BJ (cell line): ENCODE measurements at regions not wholly inside any gene's neighbourhood (a gene's known extent, or its start where the extent isn't known, plus 50 kb on each side); places are given as distances from the start of the nearest gene placed in this dataset.

Experiments
- CTCF ChIA-PET: fragments of 350-600 bp; formaldehyde crosslinking; extraction: SDS; loops from one replicate; lab custom pipeline; 2021; ENCODE audit warnings: antibody characterized with exemption, inconsistent platforms; lab: Yijun Ruan, JAX
- POLR2A ChIA-PET: fragments of 300-600 bp; sonication (Branson Sonifier 250); formaldehyde crosslinking; extraction: SDS; loops from one replicate; lab custom pipeline; 2021; ENCODE audit warnings: antibody characterized with exemption; lab: Charles Lee
- DNase-seq: peaks from one replicate; pipeline ENCODE4 v3.0.0-alpha.2; 2011; ENCODE audit warnings: low read depth
- H3K27me3 ChIP-seq: 2 replicates; pipeline ENCODE4 v1.6.0; 2011; ENCODE audit warnings: low read length; ENCODE audit not compliant: control insufficient read depth, insufficient read depth
- H3K36me3 ChIP-seq: 2 replicates; pipeline ENCODE4 v1.5.1; 2011; ENCODE audit warnings: low read length; ENCODE audit not compliant: control insufficient read depth, insufficient read depth
- H3K4me3 ChIP-seq: 2 replicates; pipeline ENCODE4 v1.5.1; 2011; ENCODE audit warnings: low read depth, mild to moderate bottlenecking, control low read depth, low read length
- TF ChIP-seq, protein P1 (sequence below): IDR thresholded peaks from 2 replicates; pipeline ENCODE4 v1.5.1; 2011; ENCODE audit warnings: low read depth, mild to moderate bottlenecking, control low read depth, inconsistent platforms, low read length, moderate library complexity; ENCODE audit not compliant: insufficient read depth

DNA sequence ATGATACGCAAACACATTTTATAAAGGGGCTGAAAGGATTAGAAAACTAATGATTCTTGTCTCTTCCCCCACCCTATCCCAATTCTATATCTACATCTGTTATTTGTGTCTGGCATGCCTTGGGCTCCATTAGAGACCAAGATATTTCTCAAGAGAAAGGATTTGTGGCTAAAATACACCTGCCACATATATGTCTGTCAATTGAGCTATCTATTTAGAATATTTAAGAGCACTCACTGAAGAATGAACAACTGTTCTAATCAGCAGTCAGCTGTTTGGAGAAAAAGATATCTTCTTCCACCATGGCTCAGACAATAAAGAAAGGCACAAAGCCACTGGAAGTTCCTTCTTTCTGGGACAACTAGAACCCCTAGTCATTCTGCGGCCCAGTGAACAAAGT, 61.7 kb upstream of the LRRN1 start:
- DNase-seq = no peak
- Histone ChIP-seq H3K4me3 (no peak overlapping the region), H3K36me3 (no peaks in the 10 kb centered on the region), H3K27me3 (no peaks in the 10 kb centered on the region)
- POLR2A ChIA-PET = no interaction called here
- TF ChIP-seq, protein P1, sequence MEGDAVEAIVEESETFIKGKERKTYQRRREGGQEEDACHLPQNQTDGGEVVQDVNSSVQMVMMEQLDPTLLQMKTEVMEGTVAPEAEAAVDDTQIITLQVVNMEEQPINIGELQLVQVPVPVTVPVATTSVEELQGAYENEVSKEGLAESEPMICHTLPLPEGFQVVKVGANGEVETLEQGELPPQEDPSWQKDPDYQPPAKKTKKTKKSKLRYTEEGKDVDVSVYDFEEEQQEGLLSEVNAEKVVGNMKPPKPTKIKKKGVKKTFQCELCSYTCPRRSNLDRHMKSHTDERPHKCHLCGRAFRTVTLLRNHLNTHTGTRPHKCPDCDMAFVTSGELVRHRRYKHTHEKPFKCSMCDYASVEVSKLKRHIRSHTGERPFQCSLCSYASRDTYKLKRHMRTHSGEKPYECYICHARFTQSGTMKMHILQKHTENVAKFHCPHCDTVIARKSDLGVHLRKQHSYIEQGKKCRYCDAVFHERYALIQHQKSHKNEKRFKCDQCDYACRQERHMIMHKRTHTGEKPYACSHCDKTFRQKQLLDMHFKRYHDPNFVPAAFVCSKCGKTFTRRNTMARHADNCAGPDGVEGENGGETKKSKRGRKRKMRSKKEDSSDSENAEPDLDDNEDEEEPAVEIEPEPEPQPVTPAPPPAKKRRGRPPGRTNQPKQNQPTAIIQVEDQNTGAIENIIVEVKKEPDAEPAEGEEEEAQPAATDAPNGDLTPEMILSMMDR = no peak
- CTCF ChIA-PET = no interaction called here

DNA sequence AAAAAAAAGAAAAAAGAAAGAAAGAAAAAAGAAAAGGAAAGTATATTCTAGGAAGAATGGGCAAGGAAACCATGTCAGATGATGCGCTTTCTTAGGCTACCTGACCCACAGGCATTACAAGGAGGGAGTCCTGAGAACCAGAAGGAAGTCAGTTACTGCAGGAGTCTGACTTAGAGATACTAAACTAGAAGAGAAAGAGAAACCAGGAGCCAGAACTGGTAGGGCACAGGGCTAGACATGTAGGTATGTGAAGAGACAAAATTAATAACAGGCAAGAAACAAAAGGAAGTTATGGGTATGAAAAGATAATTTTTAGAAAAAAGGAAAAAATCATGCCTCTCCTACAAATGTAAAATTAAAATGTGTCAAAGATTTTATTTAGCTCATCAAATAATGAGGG, 63.3 kb upstream of the LRRN1 start:
- CTCF ChIA-PET = no interaction called here
- TF ChIP-seq, protein P1 = no peak
- Histone ChIP-seq H3K27me3 (no peaks in the 10 kb centered on the region), H3K4me3 (no peak overlapping the region), H3K36me3 (no peaks in the 10 kb centered on the region)
- no peak for DNase-seq
- POLR2A ChIA-PET = no interaction called here

DNA sequence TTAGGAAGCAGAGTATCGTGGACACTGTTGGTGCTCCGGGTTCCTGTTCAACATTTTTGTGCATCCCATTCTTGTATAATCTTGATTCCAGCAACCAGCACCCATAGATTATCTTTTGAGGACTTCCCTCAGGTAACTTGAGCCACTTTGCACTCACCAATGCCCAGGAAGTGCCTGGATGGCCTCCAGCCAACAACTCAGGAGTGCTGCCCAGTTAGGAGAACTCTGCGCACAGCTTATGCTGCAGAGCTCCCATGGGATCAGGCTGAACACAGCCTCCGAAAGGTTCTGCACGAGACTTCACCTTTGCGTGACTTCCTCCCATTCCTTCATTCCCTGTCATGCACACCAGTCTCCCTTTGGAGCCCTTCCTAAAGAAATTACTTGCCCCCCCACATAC, 64.3 kb upstream of the LRRN1 start:
- TF ChIP-seq, protein P1 = no peak
- H3K36me3 ChIP-seq = no peaks in the 10 kb centered on the region
- no peak for DNase-seq
- no peak overlapping the region for H3K4me3 ChIP-seq
- H3K27me3 ChIP-seq = no peaks in the 10 kb centered on the region
- ChIA-PET POLR2A (no interaction called here), CTCF (no interaction called here)

DNA sequence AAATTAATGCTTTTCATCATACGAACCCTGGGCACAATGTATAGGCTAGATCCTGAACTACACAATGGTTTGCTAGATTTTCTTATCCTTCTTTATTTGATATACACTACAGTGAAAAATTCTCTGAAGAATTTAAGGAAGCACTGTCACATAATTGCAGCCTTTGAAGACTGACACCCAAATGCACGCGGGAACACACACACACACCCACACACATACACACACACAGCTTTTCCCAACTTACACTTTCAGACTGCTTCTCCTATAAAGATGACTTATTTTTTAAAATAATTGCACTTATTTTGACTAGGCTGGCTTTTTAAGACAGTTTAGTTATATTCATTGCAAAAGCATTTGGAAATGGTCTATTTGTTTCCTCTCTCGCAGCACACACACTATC, 70.0 kb upstream of the LRRN1 start:
- no peaks in the 10 kb centered on the region for H3K36me3 ChIP-seq
- POLR2A ChIA-PET = no interaction called here
- H3K4me3 ChIP-seq = no peak overlapping the region
- CTCF ChIA-PET = no interaction called here
- TF ChIP-seq, protein P1 = no peak
- DNase-seq = no peak
- H3K27me3 ChIP-seq = no peaks in the 10 kb centered on the region

DNA sequence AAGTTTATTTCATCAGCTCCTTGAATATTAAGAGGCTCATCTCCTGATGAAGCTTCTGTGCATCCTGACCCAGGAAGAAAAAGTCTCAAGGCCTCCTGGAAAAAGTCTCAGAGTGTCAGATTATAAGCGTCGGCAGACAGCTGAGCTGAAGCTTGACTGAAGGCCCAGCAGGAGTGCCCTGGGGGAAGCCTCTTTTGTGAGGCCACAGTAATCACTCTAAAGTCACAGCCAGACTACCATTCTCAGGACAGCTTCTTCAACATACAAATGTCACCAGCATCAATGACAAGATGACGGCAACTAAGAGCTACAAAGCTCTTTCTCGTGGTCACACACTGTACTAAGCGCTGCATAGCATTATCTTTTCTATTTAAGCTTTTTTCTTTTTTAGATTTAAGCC, 72.7 kb upstream of the LRRN1 start:
- CTCF ChIA-PET = no interaction called here
- TF ChIP-seq, protein P1 = no peak
- no peak overlapping the region for H3K4me3 ChIP-seq
- H3K27me3 ChIP-seq = no peaks in the 10 kb centered on the region
- POLR2A ChIA-PET = no interaction called here
- DNase-seq = no peak
- H3K36me3 ChIP-seq = no peaks in the 10 kb centered on the region
